ENCODE measurements at regions not wholly inside any gene's neighbourhood (a gene's known extent, or its start where the extent isn't known, plus 50 kb on each side); places are given as distances from the start of the nearest gene placed in this dataset.

DNA sequence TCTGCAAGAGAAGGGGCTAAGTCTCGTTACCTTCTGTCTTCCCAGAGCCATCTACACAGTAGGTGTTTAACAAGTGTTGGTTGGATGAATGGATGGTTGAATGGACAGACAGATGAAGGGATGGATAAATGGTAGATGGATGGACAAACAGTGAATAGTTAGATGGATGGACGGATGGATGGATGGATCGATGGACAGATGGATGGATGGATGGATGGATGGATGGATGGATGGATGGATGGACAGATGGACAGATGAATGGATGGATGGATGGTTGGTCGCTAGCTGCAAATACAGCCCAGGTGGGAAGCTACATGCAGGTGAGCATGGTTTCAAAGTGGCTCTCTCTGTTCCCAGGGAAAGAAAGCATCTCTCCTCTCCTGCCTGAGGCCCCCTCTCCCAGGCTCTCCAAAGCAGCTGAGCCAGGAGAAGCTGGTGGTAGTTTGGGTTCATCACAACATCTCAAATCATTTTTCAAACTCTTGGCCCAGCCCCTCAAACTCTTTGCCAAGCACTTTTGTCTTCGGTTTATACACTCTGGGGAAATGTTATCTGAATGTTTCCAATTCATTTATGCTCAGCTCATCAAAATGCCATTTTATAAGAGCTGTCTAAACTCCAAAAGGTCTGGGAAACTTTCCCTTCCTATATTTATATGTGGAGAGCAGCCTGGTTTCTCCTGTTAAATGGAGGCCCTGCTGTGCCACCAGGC lies 192.7 kb downstream of the ANAPC1 start:
- H3K9me3 ChIP-seq, result no peaks in the 10 kb centered on the region
- H3K4me3 ChIP-seq, result no peak overlapping the region
- intact Hi-C loops (cut with DNase I), result no loop called here
- DNase-seq, result no peak
- H3K4me1 ChIP-seq, result peaks cover 0 to 10% (median 2%) of the 10 kb centered on the region in 4 donors
- peak overlapping the region in 1 of 4 donors; percentile 11 for H3K27ac ChIP-seq
- WGBS, 2 donors, result 93 to 94% methylated on average over 5 of the region's 5 CpGs
- H3K27me3 ChIP-seq, result no peaks in the 10 kb centered on the region
- TF ChIP-seq POLR2AphosphoS5 (IDR thresholded peaks at IDR 0.05), result no peak
- TF ChIP-seq POLR2A (IDR thresholded peaks at IDR 0.05), result no peak
- TF ChIP-seq, protein P1, sequence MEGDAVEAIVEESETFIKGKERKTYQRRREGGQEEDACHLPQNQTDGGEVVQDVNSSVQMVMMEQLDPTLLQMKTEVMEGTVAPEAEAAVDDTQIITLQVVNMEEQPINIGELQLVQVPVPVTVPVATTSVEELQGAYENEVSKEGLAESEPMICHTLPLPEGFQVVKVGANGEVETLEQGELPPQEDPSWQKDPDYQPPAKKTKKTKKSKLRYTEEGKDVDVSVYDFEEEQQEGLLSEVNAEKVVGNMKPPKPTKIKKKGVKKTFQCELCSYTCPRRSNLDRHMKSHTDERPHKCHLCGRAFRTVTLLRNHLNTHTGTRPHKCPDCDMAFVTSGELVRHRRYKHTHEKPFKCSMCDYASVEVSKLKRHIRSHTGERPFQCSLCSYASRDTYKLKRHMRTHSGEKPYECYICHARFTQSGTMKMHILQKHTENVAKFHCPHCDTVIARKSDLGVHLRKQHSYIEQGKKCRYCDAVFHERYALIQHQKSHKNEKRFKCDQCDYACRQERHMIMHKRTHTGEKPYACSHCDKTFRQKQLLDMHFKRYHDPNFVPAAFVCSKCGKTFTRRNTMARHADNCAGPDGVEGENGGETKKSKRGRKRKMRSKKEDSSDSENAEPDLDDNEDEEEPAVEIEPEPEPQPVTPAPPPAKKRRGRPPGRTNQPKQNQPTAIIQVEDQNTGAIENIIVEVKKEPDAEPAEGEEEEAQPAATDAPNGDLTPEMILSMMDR (IDR thresholded peaks at IDR 0.05), result no peak
- TF ChIP-seq EP300 (IDR thresholded peaks at IDR 0.05), result no peak
- H3K36me3 ChIP-seq, result no peaks in the 10 kb centered on the region

DNA sequence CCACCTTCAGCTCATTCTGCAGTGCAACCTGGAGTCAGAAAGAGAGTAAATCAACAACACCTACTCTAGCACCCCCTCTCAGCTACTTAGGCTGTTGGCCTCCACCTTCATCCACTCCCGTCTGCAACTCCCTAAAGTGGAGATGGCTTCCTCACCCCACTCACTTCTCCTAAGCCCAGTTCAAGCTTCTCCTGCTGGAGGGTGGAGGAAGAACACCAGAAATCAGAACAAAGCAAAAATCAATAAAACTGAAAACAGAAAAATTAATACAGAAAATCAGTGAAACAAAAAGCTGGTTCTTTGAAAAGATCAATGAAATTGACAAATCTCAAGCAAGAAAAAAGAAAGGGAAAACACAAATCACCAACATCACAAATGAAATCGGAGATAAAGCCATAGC lies 191.7 kb downstream of the ANAPC1 start:
- H3K27ac ChIP-seq, result no peak overlapping the region
- no peaks in the 10 kb centered on the region for H3K9me3 ChIP-seq
- DNase-seq, result no peak
- intact Hi-C loops (cut with DNase I), result no loop called here
- no peak overlapping the region for H3K4me3 ChIP-seq
- H3K4me1 ChIP-seq, result peaks cover 0 to 10% (median 2%) of the 10 kb centered on the region in 4 donors
- WGBS, 2 donors, result 88 to 90% methylated on average over 2 of the region's 2 CpGs
- no peaks in the 10 kb centered on the region for H3K36me3 ChIP-seq
- H3K27me3 ChIP-seq, result no peaks in the 10 kb centered on the region
- TF ChIP-seq POLR2A (IDR thresholded peaks at IDR 0.05) (no peak), POLR2AphosphoS5 (IDR thresholded peaks at IDR 0.05) (no peak)
- TF ChIP-seq, protein P1 (IDR thresholded peaks at IDR 0.05), result no peak

DNA sequence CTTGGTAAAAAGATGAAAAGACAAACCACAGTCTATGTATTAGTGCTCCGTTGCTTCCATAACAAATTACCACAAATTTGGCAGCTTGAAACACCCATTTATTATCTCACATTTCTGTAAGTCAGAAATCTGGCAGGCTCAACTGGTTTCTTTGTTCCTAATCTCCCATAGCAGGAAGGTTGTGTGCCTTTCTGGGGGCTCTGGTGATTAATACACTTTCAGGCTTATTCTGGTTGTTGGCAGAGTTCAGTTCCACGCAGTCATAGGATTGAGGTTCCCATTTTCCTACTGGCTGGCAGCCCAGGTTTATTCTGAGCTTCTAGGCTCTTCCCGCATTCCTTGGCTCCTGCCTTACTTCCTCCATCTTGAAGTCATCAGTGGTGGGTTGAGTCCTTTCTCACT lies 189.3 kb downstream of the ANAPC1 start:
- H3K27me3 ChIP-seq, result no peaks in the 10 kb centered on the region
- intact Hi-C loops (cut with DNase I), result no loop called here
- no peaks in the 10 kb centered on the region for H3K36me3 ChIP-seq
- DNase-seq, result peak; percentile 67
- peak overlapping the region in 1 of 4 donors; percentile 14 for H3K27ac ChIP-seq
- WGBS, 2 donors, result 63 to 76% methylated on average over 3 of the region's 3 CpGs
- no peaks in the 10 kb centered on the region for H3K9me3 ChIP-seq
- no peak overlapping the region for H3K4me3 ChIP-seq
- TF ChIP-seq EP300 (IDR thresholded peaks at IDR 0.05) (no peak), POLR2AphosphoS5 (IDR thresholded peaks at IDR 0.05) (peak in 1 of 4 donors; percentile 23), POLR2A (IDR thresholded peaks at IDR 0.05) (no peak)
- peaks cover 0 to 10% (median 2%) of the 10 kb centered on the region in 4 donors for H3K4me1 ChIP-seq

DNA sequence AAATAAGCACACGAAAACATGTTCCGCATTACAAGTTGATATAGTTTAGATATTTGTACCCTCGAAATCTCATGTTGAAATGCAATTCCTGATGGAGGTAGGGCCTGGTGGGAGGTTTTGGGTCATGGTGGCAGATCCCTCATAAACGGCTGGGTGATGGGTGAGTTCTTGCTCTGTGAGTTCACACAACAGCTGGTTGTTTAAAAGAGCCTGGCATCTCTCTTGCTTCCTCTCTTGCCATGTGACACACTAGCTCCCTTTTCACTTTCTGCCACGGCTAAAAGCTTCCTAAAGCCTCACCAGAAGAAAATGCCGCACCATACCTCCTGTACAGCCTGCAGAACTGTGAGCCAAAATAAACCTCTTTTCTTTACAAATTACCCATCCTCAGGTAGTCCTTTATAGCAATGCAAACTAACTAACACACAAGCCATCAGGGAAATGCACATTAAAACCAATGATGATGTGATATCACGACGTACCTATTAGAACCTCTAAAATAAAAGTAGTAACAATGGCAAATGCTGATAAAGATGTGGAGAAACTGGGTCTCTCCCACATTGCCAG lies 188.5 kb downstream of the ANAPC1 start:
- DNase-seq, result no peak
- intact Hi-C loops (cut with DNase I), result no loop called here
- WGBS, 2 donors, result 92 to 96% methylated on average over 8 of the region's 8 CpGs

DNA sequence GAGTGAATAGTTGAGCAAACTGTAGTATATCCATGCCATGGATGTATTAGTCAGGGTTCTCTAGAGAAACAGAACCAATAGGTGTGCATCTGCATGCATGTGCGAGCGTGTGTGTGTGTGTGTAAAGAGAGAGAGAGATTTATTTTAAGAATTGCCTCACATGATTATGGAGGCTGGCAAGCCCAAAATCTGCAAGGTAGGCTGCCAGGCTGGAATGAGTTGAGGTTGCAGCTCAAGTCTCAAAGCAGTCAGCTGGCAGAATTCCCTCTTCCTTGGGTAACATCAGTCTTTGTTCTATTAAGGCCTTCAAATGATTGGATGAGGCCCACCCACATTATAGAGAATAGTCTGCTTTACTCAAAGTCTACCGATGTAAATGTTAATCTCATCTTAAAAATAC lies 187.8 kb downstream of the ANAPC1 start:
- 88 to 96% methylated on average over 3 of the region's 3 CpGs for WGBS, 2 donors
- H3K9me3 ChIP-seq, result no peaks in the 10 kb centered on the region
- H3K4me3 ChIP-seq, result no peak overlapping the region
- no peak for DNase-seq
- H3K36me3 ChIP-seq, result no peaks in the 10 kb centered on the region
- intact Hi-C loops (cut with DNase I), result no loop called here
- no peak overlapping the region for H3K27ac ChIP-seq
- peaks cover 0 to 10% (median 2%) of the 10 kb centered on the region in 4 donors for H3K4me1 ChIP-seq
- TF ChIP-seq EP300 (IDR thresholded peaks at IDR 0.05) (no peak), POLR2AphosphoS5 (IDR thresholded peaks at IDR 0.05) (no peak), POLR2A (IDR thresholded peaks at IDR 0.05) (no peak)
- TF ChIP-seq, protein P1 (IDR thresholded peaks at IDR 0.05), result no peak
- no peaks in the 10 kb centered on the region for H3K27me3 ChIP-seq

More for the DNA sequence above, 188.5 kb downstream of the ANAPC1 start:
- Histone ChIP-seq H3K4me3 (no peak overlapping the region), H3K27me3 (no peaks in the 10 kb centered on the region), H3K36me3 (no peaks in the 10 kb centered on the region), H3K4me1 (peaks cover 0 to 10% (median 2%) of the 10 kb centered on the region in 4 donors), H3K9me3 (no peaks in the 10 kb centered on the region), H3K27ac (no peak overlapping the region)
- TF ChIP-seq EP300 (IDR thresholded peaks at IDR 0.05), result no peak
- no peak for TF ChIP-seq POLR2AphosphoS5 (IDR thresholded peaks at IDR 0.05)
- TF ChIP-seq, protein P1 (IDR thresholded peaks at IDR 0.05), result no peak
- no peak for TF ChIP-seq POLR2A (IDR thresholded peaks at IDR 0.05)

All from sigmoid colon (tissue), 6 donors.